ENCODE measurements at regions not wholly inside any gene's neighbourhood (a gene's known extent, or its start where the extent isn't known, plus 50 kb on each side); places are given as distances from the start of the nearest gene placed in this dataset.
"Not testable (repeated sequence)": the region's sequence is repeated elsewhere in the genome, so short reads cannot be mapped to it uniquely, and the experiment has no call there.

- Histone ChIP-seq H3K4me1 (ENCODE audit: control insufficient read depth in 5 of 5, insufficient read depth in 5 of 5, low read length in 5 of 5) (no peaks in the 10 kb centered on the region), H3K4me3 (ENCODE audit: low read depth in 1 of 5, low read length in 5 of 5) (no peak overlapping the region), H3K9ac (ENCODE audit: low read length in 5 of 5) (no peak overlapping the region), H3K27me3 (ENCODE audit: control insufficient read depth in 5 of 5, insufficient read depth in 4 of 5, low read length in 5 of 5) (peaks cover 0 to 2% (median 0%) of the 10 kb centered on the region in 5 donors), H3K9me3 (ENCODE audit: control insufficient read depth in 5 of 5, low read length in 5 of 5) (peaks cover 0 to 8% (median 0%) of the 10 kb centered on the region in 5 donors), H3K36me3 (ENCODE audit: control insufficient read depth in 5 of 5, insufficient read depth in 5 of 5, low read length in 5 of 5) (no peaks in the 10 kb centered on the region), H3K27ac (ENCODE audit: low read depth, low read length) (no peak overlapping the region)
These were observed 55.9 kb upstream of the ZNF469 start for GRCh38 chr16:88326611-88327485.

- no peak overlapping the region for H3K27ac ChIP-seq (ENCODE audit: low read depth, low read length)
- no peak overlapping the region for H3K9ac ChIP-seq (ENCODE audit: low read length in 5 of 5)
- peaks cover 2 to 7% (median 7%) of the 10 kb centered on the region in 5 donors for H3K4me1 ChIP-seq (ENCODE audit: control insufficient read depth in 5 of 5, insufficient read depth in 5 of 5, low read length in 5 of 5)
- H3K27me3 ChIP-seq (ENCODE audit: control insufficient read depth in 5 of 5, insufficient read depth in 4 of 5, low read length in 5 of 5): peaks cover 0 to 9% (median 0%) of the 10 kb centered on the region in 5 donors
- no peak overlapping the region for H3K4me3 ChIP-seq (ENCODE audit: low read depth in 1 of 5, low read length in 5 of 5)
- H3K36me3 ChIP-seq (ENCODE audit: control insufficient read depth in 5 of 5, insufficient read depth in 5 of 5, low read length in 5 of 5): no peaks in the 10 kb centered on the region
- peaks cover 0 to 8% (median 0%) of the 10 kb centered on the region in 5 donors for H3K9me3 ChIP-seq (ENCODE audit: control insufficient read depth in 5 of 5, low read length in 5 of 5)
These were observed 55.0 kb upstream of the ZNF469 start for GRCh38 chr16:88327561-88328312.

- Histone ChIP-seq H3K9ac (ENCODE audit: low read length in 5 of 5) (no peak overlapping the region), H3K36me3 (ENCODE audit: control insufficient read depth in 5 of 5, insufficient read depth in 5 of 5, low read length in 5 of 5) (no peaks in the 10 kb centered on the region), H3K9me3 (ENCODE audit: control insufficient read depth in 5 of 5, low read length in 5 of 5) (peaks cover 0 to 8% (median 0%) of the 10 kb centered on the region in 5 donors), H3K27ac (ENCODE audit: low read depth, low read length) (no peak overlapping the region), H3K4me3 (ENCODE audit: low read depth in 1 of 5, low read length in 5 of 5) (no peak overlapping the region), H3K4me1 (ENCODE audit: control insufficient read depth in 5 of 5, insufficient read depth in 5 of 5, low read length in 5 of 5) (peaks cover 2 to 12% (median 11%) of the 10 kb centered on the region in 5 donors), H3K27me3 (ENCODE audit: control insufficient read depth in 5 of 5, insufficient read depth in 4 of 5, low read length in 5 of 5) (peaks cover 0 to 11% (median 0%) of the 10 kb centered on the region in 5 donors)
These were observed 54.3 kb upstream of the ZNF469 start for GRCh38 chr16:88328313-88328980.

- H3K27me3 ChIP-seq (ENCODE audit: control insufficient read depth in 5 of 5, insufficient read depth in 4 of 5, low read length in 5 of 5): peaks cover 0 to 15% (median 0%) of the 10 kb centered on the region in 5 donors
- H3K4me1 ChIP-seq (ENCODE audit: control insufficient read depth in 5 of 5, insufficient read depth in 5 of 5, low read length in 5 of 5): peaks cover 4 to 16% (median 11%) of the 10 kb centered on the region in 5 donors
- no peak overlapping the region for H3K4me3 ChIP-seq (ENCODE audit: low read depth in 1 of 5, low read length in 5 of 5)
- H3K27ac ChIP-seq (ENCODE audit: low read depth, low read length): no peak overlapping the region
- peaks cover 0 to 6% (median 0%) of the 10 kb centered on the region in 5 donors for H3K9me3 ChIP-seq (ENCODE audit: control insufficient read depth in 5 of 5, low read length in 5 of 5)
- no peaks in the 10 kb centered on the region for H3K36me3 ChIP-seq (ENCODE audit: control insufficient read depth in 5 of 5, insufficient read depth in 5 of 5, low read length in 5 of 5)
- no peak overlapping the region for H3K9ac ChIP-seq (ENCODE audit: low read length in 5 of 5)
These were observed 52.7 kb upstream of the ZNF469 start for GRCh38 chr16:88329726-88330700.

- no peak overlapping the region for H3K9ac ChIP-seq (ENCODE audit: low read length in 5 of 5)
- H3K36me3 ChIP-seq (ENCODE audit: control insufficient read depth in 5 of 5, insufficient read depth in 5 of 5, low read length in 5 of 5): no peaks in the 10 kb centered on the region
- no peak overlapping the region for H3K4me3 ChIP-seq (ENCODE audit: low read depth in 1 of 5, low read length in 5 of 5)
- peaks cover 4 to 16% (median 11%) of the 10 kb centered on the region in 5 donors for H3K4me1 ChIP-seq (ENCODE audit: control insufficient read depth in 5 of 5, insufficient read depth in 5 of 5, low read length in 5 of 5)
- H3K27ac ChIP-seq (ENCODE audit: low read depth, low read length): no peak overlapping the region
- peaks cover 0 to 15% (median 0%) of the 10 kb centered on the region in 5 donors for H3K27me3 ChIP-seq (ENCODE audit: control insufficient read depth in 5 of 5, insufficient read depth in 4 of 5, low read length in 5 of 5)
- peaks cover 0 to 6% (median 0%) of the 10 kb centered on the region in 5 donors for H3K9me3 ChIP-seq (ENCODE audit: control insufficient read depth in 5 of 5, low read length in 5 of 5)
These were observed 51.5 kb upstream of the ZNF469 start for GRCh38 chr16:88330971-88331890.

GRCh38 chr16:88331989-88332920, 50.5 kb upstream of the ZNF469 start:
- Histone ChIP-seq H3K27me3 (ENCODE audit: control insufficient read depth in 5 of 5, insufficient read depth in 4 of 5, low read length in 5 of 5) (peaks cover 0 to 15% (median 0%) of the 10 kb centered on the region in 5 donors), H3K27ac (ENCODE audit: low read depth, low read length) (no peak overlapping the region), H3K4me3 (ENCODE audit: low read depth in 1 of 5, low read length in 5 of 5) (peak overlapping the region in 2 of 5 donors; percentile 31 to 38)

GRCh38 chr16:88332921-88333825, 49.6 kb upstream of the ZNF469 start:
- peaks cover 7 to 16% (median 11%) of the 10 kb centered on the region in 5 donors for H3K4me1 ChIP-seq (ENCODE audit: control insufficient read depth in 5 of 5, insufficient read depth in 5 of 5, low read length in 5 of 5)
- not testable (repeated sequence) for H3K27ac ChIP-seq (ENCODE audit: low read depth, low read length); H3K36me3 ChIP-seq (ENCODE audit: control insufficient read depth in 5 of 5, insufficient read depth in 5 of 5, low read length in 5 of 5); H3K9me3 ChIP-seq (ENCODE audit: control insufficient read depth in 5 of 5, low read length in 5 of 5)
- H3K27me3 ChIP-seq (ENCODE audit: control insufficient read depth in 5 of 5, insufficient read depth in 4 of 5, low read length in 5 of 5): peaks cover 0 to 14% (median 0%) of the 10 kb centered on the region in 5 donors
- H3K4me3 ChIP-seq (ENCODE audit: low read depth in 1 of 5, low read length in 5 of 5): peak overlapping the region in 3 of 5 donors; percentile 31 to 38 (median 32)
- H3K9ac ChIP-seq (ENCODE audit: low read length in 5 of 5): peak overlapping the region in 1 of 5 donors; percentile 31

More at GRCh38 chr16:88331989-88332920, 50.5 kb upstream of the ZNF469 start:
- H3K9me3 ChIP-seq (ENCODE audit: control insufficient read depth in 5 of 5, low read length in 5 of 5): peaks cover 0 to 7% (median 0%) of the 10 kb centered on the region in 5 donors
- peaks cover 7 to 16% (median 11%) of the 10 kb centered on the region in 5 donors for H3K4me1 ChIP-seq (ENCODE audit: control insufficient read depth in 5 of 5, insufficient read depth in 5 of 5, low read length in 5 of 5)
- H3K9ac ChIP-seq (ENCODE audit: low read length in 5 of 5): peak overlapping the region in 1 of 5 donors; percentile 31
- H3K36me3 ChIP-seq (ENCODE audit: control insufficient read depth in 5 of 5, insufficient read depth in 5 of 5, low read length in 5 of 5): no peaks in the 10 kb centered on the region

Data from subcutaneous abdominal adipose tissue (tissue), 5 donors.